H1 (cell line): ENCODE measurements at regions not wholly inside any gene's neighbourhood (a gene's known extent, or its start where the extent isn't known, plus 50 kb on each side); places are given as distances from the start of the nearest gene placed in this dataset.

ENCODE experiments used
- ATF3 ChIP-seq: IDR thresholded peaks from 2 replicates; pipeline ENCODE4 v1.6.1; 2011; ENCODE audit warnings: low read depth, mild to moderate bottlenecking, low read length; ENCODE audit not compliant: insufficient read depth
- EP300 ChIP-seq, 2 experiments: IDR thresholded peaks; 1 replicate in 1 of 2; 2 replicates in 1 of 2; pipeline ENCODE4 v1.6.1; 2011 to 2012; ENCODE audit warnings: low read depth in 2 of 2, low read length in 2 of 2, mild to moderate bottlenecking in 2 of 2, borderline replicate concordance in 1 of 2, inconsistent platforms in 1 of 2, moderate library complexity in 1 of 2
- EZH2 ChIP-seq: fragments of 200-600 bp; sonication (generic); IDR thresholded peaks from 2 replicates; pipeline ENCODE4 v1.7.1; 2012; ENCODE audit warnings: low read depth, mild to moderate bottlenecking, moderate library complexity, low read length, inconsistent platforms; ENCODE audit not compliant: severe bottlenecking
- FOSL1 ChIP-seq: IDR thresholded peaks from 2 replicates; pipeline ENCODE4 v1.6.1; 2011; ENCODE audit warnings: mild to moderate bottlenecking, low read depth, low read length, moderate library complexity; ENCODE audit not compliant: insufficient read depth
- GABPA ChIP-seq: IDR thresholded peaks from 2 replicates; pipeline ENCODE4 v1.6.1; 2011; ENCODE audit warnings: mild to moderate bottlenecking, low read length, moderate library complexity, borderline replicate concordance; ENCODE audit not compliant: insufficient read depth
- NANOG ChIP-seq: IDR thresholded peaks from 2 replicates; pipeline ENCODE4 v1.6.1; 2011; ENCODE audit warnings: low read length, low read depth, mild to moderate bottlenecking, inconsistent platforms; ENCODE audit not compliant: insufficient read depth, poor library complexity, severe bottlenecking
- POU5F1 ChIP-seq: IDR thresholded peaks from 2 replicates; pipeline ENCODE4 v1.6.1; 2011; ENCODE audit warnings: low read depth, mild to moderate bottlenecking, low read length, moderate library complexity
- RAD21 ChIP-seq, 2 experiments: IDR thresholded peaks in 1 of 2; conservative IDR thresholded peaks in 1 of 2; 2 replicates each; pipeline ENCODE4 v1.6.1; 2011; ENCODE audit warnings: low read depth in 2 of 2, low read length in 2 of 2, improper control_type of control experiment in 1 of 2, inconsistent platforms in 1 of 2, mild to moderate bottlenecking in 1 of 2, moderate library complexity in 1 of 2
- RNF2 ChIP-seq: fragments of 200-900, 300-1000 bp; sonication (generic); IDR thresholded peaks from 2 replicates; pipeline ENCODE4 v1.7.1; 2016; ENCODE audit warnings: borderline replicate concordance, low read depth, mild to moderate bottlenecking, antibody characterized with exemption, low read length; ENCODE audit not compliant: poor library complexity, severe bottlenecking; ENCODE audit errors: missing control alignments
- RXRA ChIP-seq: IDR thresholded peaks from 2 replicates; pipeline ENCODE4 v1.6.1; 2011; ENCODE audit warnings: low read depth, mild to moderate bottlenecking, low read length, moderate library complexity; ENCODE audit not compliant: insufficient read depth
- TAF1 ChIP-seq: IDR thresholded peaks from 2 replicates; pipeline ENCODE4 v1.6.1; 2011; ENCODE audit warnings: mild to moderate bottlenecking, low read depth, low read length
- TF ChIP-seq, protein P1 (sequence below), 3 experiments: IDR thresholded peaks; 1 replicate in 2 of 3; 2 replicates in 1 of 3; pipeline versions ENCODE4 v1.5.1 to v1.6.1; 2011; ENCODE audit warnings: low read length in 3 of 3, mild to moderate bottlenecking in 3 of 3, inconsistent platforms in 2 of 3, low read depth in 1 of 3, moderate library complexity in 1 of 3; ENCODE audit not compliant: insufficient read depth in 1 of 3; ENCODE audit errors: control extremely low read depth in 1 of 3

DNA sequence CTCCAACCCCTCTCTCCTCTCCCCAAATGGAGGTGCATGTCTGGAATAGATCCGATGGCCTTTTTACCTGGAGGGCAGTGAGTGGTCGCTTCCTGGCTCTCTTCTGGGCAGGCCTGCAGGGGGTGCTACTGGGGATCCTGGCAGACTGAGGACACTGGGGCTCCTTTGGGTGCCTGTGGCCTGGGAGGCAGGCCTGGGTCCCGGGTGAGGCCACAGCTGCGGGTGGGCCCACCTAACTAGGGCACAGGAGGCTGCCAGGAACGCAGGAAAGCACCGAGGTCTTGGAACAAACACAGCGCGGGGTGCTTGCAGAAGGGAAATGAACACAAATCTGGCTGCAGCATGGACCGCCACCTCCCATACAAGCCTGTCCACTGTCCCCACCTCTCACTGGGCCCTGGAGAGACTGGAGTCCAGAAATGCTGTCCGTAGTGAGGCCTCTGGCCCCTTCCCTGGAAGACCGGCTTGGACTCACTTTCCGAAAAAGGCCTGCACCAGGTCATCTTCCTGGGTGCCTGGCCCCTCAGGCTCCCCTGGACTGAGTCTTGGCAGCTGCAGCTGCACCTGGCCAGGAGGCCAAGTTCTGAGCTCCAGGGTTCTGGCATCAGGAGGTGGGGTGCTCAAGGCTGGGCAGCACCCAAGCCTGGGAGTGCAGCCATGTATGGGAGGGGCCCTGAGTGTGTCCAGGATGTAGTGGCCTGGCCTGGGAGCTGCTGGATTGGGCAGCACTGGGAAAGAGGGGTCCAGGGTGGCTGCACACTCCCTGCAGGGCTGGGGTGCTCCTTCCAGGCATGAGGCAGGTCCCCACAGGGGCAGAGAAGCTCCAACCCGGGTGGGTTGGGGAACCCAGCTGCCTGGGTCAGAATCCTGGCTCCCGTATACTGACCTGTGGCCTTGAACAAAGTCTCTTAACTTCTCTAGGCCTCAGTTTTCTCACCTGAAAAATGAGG lies 195.1 kb downstream of the IRF8 start:
- no peak for TF ChIP-seq TAF1
- TF ChIP-seq, protein P1, sequence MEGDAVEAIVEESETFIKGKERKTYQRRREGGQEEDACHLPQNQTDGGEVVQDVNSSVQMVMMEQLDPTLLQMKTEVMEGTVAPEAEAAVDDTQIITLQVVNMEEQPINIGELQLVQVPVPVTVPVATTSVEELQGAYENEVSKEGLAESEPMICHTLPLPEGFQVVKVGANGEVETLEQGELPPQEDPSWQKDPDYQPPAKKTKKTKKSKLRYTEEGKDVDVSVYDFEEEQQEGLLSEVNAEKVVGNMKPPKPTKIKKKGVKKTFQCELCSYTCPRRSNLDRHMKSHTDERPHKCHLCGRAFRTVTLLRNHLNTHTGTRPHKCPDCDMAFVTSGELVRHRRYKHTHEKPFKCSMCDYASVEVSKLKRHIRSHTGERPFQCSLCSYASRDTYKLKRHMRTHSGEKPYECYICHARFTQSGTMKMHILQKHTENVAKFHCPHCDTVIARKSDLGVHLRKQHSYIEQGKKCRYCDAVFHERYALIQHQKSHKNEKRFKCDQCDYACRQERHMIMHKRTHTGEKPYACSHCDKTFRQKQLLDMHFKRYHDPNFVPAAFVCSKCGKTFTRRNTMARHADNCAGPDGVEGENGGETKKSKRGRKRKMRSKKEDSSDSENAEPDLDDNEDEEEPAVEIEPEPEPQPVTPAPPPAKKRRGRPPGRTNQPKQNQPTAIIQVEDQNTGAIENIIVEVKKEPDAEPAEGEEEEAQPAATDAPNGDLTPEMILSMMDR (IDR thresholded peaks at IDR 0.05; ENCODE audit: control extremely low read depth in 1 of 3, insufficient read depth in 1 of 3, low read depth in 1 of 3, low read length in 3 of 3), result peak; percentile 43 to 51 (median 44)
- no peak for TF ChIP-seq POU5F1
- TF ChIP-seq RXRA, result no peak
- TF ChIP-seq EP300 (IDR thresholded peaks at IDR 0.05; ENCODE audit: borderline replicate concordance in 1 of 2, low read depth in 2 of 2, low read length in 2 of 2), result no peak
- TF ChIP-seq FOSL1, result no peak
- no peak for TF ChIP-seq GABPA
- no peak for TF ChIP-seq RNF2
- no peak for TF ChIP-seq ATF3
- TF ChIP-seq NANOG, result no peak
- TF ChIP-seq RAD21 (IDR thresholded peaks at IDR 0.05 in 1 of 2, conservative IDR thresholded peaks at IDR 0.05 in 1 of 2; ENCODE audit: low read depth in 2 of 2, low read length in 2 of 2), result peak in 1 of 2 experiments; percentile 41; a peak in 2 of 4 replicates
- no peak for TF ChIP-seq EZH2
